AG04449 (cell line): ENCODE measurements at regions not wholly inside any gene's neighbourhood (a gene's known extent, or its start where the extent isn't known, plus 50 kb on each side); places are given as distances from the start of the nearest gene placed in this dataset.
"Not testable (repeated sequence)": the region's sequence is repeated elsewhere in the genome, so short reads cannot be mapped to it uniquely, and the experiment has no call there.

ENCODE experiments used
- CTCF ChIA-PET: fragments of 350-600 bp; formaldehyde crosslinking; extraction: SDS; loops from one replicate; lab custom pipeline; 2021; ENCODE audit warnings: antibody characterized with exemption; lab: Yijun Ruan, JAX
- POLR2A ChIA-PET: fragments of 400-600, 350-600 bp; formaldehyde crosslinking; extraction: SDS; loops from one replicate; lab custom pipeline; 2020; ENCODE audit warnings: antibody characterized with exemption, inconsistent platforms; lab: Yijun Ruan, JAX
- DNase-seq: peaks from one replicate; pipeline ENCODE4 v3.0.0-alpha.2; 2010; ENCODE audit warnings: low read depth, low spot score
- H3K4me3 ChIP-seq: 2 replicates; pipeline ENCODE4 v1.5.1; 2011; ENCODE audit warnings: low read depth, mild to moderate bottlenecking, control low read depth, low read length
- TF ChIP-seq, protein P1 (sequence below): IDR thresholded peaks from one replicate; pipeline ENCODE4 v1.5.1; 2011; ENCODE audit warnings: mild to moderate bottlenecking, moderate library complexity, low read length, control low read depth, inconsistent platforms; ENCODE audit not compliant: insufficient read depth; ENCODE audit errors: missing control alignments

DNA sequence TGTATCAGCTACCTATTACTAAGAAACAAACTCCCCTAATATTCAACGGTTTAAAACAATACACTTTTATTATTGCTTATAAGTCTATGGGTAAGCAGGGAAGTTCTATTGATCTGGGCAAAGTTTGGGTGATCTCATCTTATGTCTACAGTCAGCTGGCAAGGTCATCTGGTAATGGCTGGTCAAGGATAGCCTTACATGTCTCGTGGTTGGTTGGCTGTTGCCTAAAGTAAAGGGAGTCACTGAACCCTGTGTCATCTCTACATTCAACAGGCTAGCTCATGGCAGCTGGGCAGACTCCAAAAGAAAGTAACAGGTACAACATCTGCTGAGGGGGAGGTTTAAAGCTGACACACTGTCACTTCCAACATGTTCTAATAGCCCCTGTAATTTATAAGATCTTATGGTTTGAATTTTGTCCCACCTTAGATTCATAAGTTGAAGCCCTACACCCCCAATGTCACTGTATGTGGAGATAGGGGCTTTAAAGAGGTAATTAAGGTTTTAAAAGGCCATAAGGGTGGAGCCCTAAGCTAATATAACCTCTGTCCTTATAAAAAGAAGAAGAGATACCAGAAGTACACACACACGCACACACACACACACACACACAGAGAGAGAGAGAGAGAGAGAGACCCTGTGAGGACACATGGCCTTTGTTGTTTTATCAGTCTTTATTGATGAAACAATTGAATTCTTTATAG lies 419.1 kb downstream of the NPIPA8 start:
- no peak overlapping the region for H3K4me3 ChIP-seq
- ChIA-PET POLR2A (no interaction called here), CTCF (no interaction called here)
- TF ChIP-seq, protein P1, sequence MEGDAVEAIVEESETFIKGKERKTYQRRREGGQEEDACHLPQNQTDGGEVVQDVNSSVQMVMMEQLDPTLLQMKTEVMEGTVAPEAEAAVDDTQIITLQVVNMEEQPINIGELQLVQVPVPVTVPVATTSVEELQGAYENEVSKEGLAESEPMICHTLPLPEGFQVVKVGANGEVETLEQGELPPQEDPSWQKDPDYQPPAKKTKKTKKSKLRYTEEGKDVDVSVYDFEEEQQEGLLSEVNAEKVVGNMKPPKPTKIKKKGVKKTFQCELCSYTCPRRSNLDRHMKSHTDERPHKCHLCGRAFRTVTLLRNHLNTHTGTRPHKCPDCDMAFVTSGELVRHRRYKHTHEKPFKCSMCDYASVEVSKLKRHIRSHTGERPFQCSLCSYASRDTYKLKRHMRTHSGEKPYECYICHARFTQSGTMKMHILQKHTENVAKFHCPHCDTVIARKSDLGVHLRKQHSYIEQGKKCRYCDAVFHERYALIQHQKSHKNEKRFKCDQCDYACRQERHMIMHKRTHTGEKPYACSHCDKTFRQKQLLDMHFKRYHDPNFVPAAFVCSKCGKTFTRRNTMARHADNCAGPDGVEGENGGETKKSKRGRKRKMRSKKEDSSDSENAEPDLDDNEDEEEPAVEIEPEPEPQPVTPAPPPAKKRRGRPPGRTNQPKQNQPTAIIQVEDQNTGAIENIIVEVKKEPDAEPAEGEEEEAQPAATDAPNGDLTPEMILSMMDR: no peak
- DNase-seq: no peak

DNA sequence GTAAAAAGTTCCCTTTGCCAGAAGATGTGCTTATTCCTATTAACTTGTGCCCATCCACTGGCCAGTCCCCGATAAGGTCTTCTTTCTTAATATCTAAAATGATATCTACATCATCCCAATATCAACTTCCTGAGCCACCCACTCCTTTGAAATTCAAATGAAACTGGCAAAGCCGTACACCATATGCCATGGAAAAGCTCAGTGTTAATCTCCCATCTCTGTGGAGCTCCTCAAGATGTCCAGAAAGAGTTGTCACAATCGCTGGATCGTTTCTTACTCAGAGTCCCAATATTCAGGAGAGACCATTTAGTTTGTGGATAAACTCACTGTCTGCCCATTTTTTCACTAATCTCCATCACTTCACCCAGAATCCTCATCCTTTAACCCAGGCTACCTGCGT lies 420.7 kb downstream of the NPIPA8 start:
- no peak for DNase-seq
- CTCF ChIA-PET: no interaction called here
- POLR2A ChIA-PET: no interaction called here
- no peak overlapping the region for H3K4me3 ChIP-seq
- TF ChIP-seq, protein P1: no peak

DNA sequence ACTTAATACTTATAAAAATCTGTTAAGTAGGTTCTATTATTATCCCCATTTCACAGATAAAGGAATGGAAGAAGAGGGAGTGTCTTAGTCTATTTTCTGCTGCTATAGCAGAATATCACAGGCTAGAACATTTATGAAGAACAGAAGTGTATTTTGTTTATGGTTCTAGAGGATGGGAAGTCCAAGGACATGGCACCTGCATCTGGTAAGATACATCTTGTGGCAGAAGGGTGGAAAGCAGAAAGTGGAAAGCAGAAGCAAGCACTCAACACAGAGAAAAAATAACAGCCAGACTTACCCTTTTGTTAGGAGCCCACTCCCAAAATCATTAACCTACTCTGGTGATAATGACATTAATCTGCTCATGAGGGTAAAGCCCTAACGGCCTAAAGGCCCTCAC lies 422.4 kb downstream of the NPIPA8 start:
- no peak for DNase-seq
- TF ChIP-seq, protein P1: no peak
- no peak overlapping the region for H3K4me3 ChIP-seq
- ChIA-PET POLR2A (no interaction called here), CTCF (no interaction called here)

DNA sequence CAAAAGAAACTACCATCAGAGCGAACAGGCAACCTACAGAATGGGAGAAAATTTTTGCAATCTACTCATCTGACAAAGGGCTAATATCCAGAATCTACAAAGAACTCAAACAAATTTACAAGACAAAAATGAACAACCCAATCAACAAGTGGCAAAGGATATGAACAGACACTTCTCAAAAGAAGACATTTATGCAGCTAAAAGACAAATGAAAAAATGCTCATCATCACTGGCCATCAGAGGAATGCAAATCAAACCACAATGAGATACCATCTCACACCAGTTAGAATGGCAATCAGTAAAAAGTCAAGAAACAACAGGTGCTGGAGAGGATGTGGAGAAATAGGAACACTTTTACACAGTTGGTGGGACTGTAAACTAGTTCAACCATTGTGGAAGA lies 425.0 kb downstream of the NPIPA8 start:
- CTCF ChIA-PET, POLR2A ChIA-PET: not testable (repeated sequence)

DNA sequence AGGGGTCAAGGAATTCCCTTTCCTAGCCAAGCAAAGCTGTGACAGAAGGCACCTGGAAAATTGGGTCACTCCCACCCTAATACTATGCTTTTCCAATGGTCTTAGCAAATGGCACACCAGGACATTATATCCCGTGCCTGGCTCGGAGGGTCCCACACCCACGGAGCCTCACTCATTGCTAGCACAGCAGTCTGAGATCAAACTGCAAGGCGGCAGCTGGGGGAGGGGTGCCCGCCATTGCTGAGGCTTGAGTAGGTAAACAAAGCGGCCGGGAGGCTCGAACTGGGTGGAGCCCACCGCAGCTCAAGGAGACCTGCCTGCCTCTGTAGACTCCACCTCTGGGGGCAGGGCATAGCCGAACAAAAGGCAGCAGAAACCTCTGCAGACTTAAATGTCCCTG lies 429.9 kb downstream of the NPIPA8 start:
- CTCF ChIA-PET: not testable (repeated sequence)

More for the DNA sequence above, 425.0 kb downstream of the NPIPA8 start:
- DNase-seq, H3K4me3 ChIP-seq: not testable (repeated sequence)

DNA sequence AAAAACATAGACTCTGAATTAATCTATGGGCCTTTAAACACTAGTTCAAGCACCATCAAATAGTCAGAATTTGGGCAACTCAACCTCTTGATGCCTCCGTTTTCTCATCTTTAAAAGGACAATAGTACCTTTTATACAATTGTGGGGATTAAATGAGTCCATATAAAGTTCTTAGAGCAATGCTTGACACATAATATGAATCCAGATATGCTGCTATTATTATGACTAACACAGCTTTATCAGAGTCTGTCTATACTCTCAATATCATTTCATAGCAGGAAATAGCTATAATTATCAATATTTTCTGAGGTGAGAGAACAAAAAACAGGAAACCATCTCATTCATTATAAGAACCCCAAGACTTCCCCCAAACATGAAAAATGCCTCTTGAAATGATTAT lies 430.5 kb upstream of the XYLT1 start:
- CTCF ChIA-PET: no interaction called here
- no peak overlapping the region for H3K4me3 ChIP-seq
- TF ChIP-seq, protein P1: no peak
- DNase-seq: no peak
- POLR2A ChIA-PET: no interaction called here

More for the DNA sequence above, 429.9 kb downstream of the NPIPA8 start:
- H3K4me3 ChIP-seq, DNase-seq, POLR2A ChIA-PET: not testable (repeated sequence)

DNA sequence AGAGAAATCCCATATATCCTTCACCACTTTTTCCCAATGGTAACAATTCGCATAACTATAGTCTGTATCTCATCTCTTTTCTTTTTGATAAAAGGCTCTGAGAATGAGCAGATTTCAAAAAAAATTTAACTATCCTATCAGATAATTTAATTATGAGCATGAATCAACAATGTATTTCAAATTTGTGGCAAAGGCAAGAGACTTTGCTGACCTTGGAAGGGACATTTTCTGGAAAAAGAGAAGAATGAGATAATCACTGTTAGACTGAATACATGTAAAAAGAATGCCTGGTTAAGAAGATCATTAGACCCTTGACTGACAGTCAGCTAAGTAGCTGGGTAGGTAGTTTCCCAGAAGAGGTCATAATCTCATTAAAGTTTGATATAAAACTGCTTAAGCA lies 428.4 kb upstream of the XYLT1 start:
- ChIA-PET POLR2A (no interaction called here), CTCF (no interaction called here)
- H3K4me3 ChIP-seq: no peak overlapping the region
- DNase-seq: no peak
- TF ChIP-seq, protein P1: no peak
